ENCODE measurements at regions not wholly inside any gene's neighbourhood (a gene's known extent, or its start where the extent isn't known, plus 50 kb on each side); places are given as distances from the start of the nearest gene placed in this dataset.
"Not testable (repeated sequence)": the region's sequence is repeated elsewhere in the genome, so short reads cannot be mapped to it uniquely, and the experiment has no call there.

DNA sequence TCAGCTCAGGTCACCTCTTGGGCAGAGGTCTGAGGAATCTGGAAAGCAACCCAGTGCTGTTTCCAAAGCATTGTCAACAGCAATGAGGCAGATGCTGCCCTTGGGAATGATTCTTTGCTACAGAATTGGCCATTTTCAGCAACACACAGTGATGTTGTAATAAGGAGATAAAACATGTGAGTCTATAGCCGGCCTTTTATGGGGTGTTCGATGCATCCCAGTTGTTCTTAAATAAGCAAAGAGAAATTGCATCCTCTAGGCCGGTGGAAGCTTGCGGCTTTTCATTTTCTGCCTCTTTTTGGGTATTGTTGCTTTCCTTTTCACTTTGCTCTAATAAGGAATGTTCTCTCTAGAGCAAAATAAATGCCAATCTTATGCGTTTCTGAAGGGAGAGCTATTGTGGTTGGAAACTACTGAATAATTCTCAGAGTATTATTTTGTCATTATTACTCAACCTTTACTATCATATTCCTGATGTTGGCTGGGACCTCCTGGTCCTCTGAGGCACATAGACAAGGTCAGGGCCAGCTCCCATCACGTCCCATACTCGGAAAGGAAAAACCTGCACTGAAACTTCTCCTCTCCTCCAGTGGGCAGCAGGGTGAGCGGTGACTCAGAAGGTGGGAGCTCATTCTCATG, 214.2 kb downstream of the CDH26 start:
- no peak for FAIRE-seq

DNA sequence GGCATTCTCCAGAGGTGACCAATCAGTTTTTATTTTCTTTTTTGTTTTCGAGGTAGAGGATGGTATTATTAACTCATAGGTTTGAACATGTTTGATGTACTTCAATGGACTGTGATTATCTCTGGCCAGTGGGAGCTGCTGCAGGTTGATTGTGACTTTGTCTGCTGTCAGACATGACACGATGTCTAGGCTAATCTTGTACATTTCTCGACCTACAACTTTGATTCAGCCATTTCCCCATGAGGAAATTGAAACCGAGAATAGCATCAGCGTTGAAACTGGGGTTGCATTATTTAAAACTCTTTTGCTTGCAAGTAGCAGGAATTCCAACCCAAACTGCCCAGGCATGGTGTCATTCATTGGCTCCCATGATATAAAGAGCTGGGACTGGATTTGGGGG, 218.9 kb downstream of the CDH26 start:
- no peak for FAIRE-seq

DNA sequence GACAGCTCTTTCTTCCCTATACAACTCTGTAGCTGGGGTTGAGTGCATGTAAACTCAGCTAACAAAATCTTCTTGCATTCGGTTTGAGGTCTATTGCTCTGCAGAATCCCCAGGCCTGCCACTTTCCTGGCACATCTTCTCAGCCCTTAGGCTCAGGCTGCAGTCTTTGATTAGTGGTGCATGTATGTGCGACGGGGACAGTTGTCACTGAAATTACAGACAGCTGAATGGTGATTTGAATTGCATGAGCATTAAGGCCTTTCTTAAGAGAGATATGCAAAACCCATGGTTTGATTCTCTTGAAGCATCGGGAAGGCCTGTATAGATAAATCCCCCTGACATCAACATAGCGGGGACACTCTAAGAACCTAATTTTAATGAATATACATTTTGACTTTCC, 222.8 kb downstream of the CDH26 start:
- FAIRE-seq = no peak

DNA sequence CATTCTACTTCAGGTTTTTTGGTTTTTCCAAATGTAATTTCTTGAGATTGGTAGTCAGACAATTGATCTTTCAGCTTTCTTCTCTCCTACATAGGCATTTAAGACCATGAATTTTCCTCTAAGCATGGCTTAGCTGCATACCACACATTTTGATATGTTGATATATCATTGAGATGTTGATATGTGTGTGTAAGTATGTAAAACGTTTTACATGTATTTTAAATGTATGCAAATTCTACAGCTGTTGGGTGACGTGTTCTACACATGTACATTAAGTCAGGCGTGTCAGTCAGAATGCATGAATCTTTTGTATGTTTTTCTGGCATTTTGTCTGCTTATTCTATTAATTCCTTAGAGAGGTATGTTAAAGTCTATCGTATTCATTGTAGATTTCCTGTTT, 228.2 kb downstream of the CDH26 start:
- no peak for FAIRE-seq

GRCh38 chr20:60187683-60188082, 229.5 kb downstream of the CDH26 start:
- no peak for FAIRE-seq

GRCh38 chr20:60191014-60191413, 232.8 kb downstream of the CDH26 start:
- no peak for FAIRE-seq

DNA sequence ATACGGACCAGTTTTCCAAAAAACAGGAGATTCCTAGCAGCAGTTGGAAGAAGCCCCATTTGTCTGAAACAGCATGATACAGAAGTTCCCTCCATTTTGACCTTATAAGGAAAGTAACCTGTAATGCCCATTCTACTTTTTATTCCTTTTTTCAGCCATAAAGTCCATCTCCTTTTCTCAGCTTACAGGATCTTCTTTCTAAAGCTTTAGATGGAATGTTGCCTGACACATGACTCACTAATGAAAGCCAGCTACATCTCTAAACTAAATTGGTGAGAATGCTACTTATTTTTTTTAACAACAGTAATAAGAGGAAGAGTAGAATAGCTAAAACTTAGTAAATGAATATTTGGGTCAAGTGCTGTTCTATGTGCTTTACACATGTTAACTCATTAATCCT, 234.1 kb downstream of the CDH26 start:
- no peak for FAIRE-seq

DNA sequence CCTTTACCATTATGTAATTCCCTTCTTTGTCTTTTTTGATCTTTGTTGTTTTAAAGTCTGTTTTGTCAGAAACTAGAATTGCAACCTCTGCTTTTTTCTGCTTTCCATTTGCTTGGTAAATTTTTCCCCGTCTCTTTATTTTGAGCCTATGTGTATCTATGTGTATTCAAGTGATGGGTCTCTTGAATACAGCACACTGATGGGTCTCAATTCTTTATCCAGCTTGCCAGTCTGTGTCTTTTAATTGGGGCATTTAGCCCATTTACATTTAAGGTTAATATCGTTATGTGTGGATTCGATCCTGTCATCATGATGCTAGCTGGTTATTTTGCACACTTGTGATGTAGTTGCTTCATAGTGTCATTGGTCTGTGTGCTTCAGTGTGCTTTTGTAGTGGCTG, 240.9 kb downstream of the CDH26 start:
- not testable (repeated sequence) for FAIRE-seq

DNA sequence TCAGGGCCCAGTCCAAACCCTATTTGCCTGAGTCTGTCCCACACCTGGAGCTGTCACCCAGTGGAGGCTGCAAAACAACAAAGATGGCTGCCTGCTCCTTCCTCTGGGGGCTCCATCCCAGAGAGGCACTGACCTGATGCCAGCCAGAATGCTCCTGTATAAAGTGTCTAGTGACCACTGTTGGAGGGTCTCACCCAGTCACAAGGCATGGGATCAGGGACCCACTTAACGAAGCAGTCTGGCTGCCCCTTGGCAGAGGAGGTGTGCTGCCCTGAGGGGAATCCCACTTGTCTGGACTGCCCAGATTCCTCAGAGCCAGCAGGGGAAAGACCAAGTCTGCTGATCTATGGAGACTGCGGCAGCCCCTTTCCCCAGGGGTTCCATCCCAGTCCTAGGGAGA, 241.6 kb downstream of the CDH26 start:
- no peak for FAIRE-seq

GRCh38 chr20:60200305-60200918, 242.2 kb downstream of the CDH26 start:
- FAIRE-seq = no peak

- FAIRE-seq = no peak
Measured at GRCh38 chr20:60201198-60201835, 243.1 kb downstream of the CDH26 start.

GRCh38 chr20:60202046-60202445, 243.8 kb downstream of the CDH26 start:
- no peak for FAIRE-seq

GRCh38 chr20:60203451-60203850, 245.2 kb downstream of the CDH26 start:
- no peak for FAIRE-seq

- no peak for FAIRE-seq
Measured at GRCh38 chr20:60204601-60205000, 246.4 kb downstream of the CDH26 start.

DNA sequence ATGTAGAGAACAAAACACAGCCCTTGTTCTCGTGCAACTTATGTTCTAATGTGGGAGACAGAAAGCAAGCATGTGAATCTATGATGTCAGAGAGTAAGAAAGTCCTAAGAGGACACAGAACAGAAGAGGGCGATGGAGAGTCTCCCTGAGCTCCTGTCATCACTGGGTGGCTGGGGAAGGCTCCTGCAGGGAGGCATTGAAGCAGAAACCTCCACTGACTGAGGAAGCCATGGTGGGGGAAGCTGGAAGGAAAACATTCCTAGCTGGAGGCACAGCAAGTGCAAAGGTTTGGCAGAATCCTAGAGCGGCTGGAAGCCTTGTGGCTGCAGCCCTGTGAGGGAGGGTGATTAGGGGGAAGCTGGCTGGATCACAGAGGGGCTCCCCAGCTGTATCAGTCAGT, 248.0 kb downstream of the CDH26 start:
- no peak for FAIRE-seq

- no peak for FAIRE-seq
Measured at GRCh38 chr20:60209048-60209447, 250.8 kb downstream of the CDH26 start.

DNA sequence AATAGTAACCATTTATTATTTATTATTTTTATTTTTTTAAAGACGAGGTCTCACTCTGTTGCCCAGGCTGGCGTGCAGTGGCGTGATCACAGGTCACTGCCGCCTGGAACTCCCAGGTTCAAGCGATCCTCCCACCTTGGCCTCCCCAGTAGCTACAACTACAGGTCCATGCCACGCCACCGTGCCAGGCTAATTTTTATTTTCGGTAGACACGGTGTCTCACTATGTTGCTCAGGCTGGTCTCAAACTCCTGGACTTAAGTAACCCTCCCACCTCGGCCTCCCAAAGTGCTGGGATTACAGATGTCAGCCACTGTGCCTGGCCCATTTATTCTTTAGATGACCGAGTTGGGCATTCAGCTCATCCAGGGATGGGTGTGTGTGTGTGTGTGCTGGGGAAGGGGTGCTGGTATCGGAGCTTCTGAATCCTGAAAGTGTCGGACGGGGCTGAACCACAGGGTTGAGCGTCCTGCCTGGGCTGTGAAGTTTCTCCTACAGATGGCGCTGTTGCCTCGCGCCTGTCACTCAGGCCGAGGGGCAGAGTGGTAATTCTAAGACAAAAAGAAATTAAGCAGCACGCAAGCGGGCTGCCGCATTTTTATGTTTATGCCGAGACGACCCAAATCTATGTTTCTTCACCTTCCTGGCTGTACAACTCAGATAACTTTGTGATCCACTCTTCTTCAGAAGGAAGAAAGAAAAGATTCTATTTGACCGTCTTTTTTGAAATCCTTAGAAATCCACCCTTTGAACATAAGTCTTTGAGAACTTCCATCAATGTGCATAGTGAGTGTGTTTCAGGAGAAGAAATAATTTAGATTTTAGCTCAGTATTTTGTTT, 252.8 kb downstream of the CDH26 start:
- no peak for FAIRE-seq

GRCh38 chr20:60211618-60212463, 253.6 kb downstream of the CDH26 start:
- FAIRE-seq = no peak

DNA sequence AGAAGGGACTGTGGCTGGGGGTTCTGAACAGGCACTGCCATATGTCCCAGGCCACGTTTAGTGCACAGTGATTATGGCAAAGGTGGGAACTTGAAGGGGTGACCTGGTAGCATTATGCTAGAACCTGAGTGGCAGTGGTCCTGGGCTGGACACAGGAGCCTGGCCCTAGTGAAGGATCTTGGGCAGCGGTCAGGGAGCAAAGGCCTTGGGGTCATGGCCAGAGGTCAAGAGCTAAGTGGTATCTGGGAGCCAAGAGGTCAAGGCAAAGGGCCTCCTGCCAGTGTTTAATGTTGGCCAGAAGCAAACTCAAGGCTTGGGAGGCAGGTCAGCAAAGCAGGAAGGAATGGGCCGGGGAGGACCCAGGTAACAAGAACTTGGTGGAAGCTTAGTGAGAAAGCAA, 254.5 kb downstream of the CDH26 start:
- no peak for FAIRE-seq

GRCh38 chr20:60213126-60213893, 255.1 kb downstream of the CDH26 start:
- FAIRE-seq = no peak

DNA sequence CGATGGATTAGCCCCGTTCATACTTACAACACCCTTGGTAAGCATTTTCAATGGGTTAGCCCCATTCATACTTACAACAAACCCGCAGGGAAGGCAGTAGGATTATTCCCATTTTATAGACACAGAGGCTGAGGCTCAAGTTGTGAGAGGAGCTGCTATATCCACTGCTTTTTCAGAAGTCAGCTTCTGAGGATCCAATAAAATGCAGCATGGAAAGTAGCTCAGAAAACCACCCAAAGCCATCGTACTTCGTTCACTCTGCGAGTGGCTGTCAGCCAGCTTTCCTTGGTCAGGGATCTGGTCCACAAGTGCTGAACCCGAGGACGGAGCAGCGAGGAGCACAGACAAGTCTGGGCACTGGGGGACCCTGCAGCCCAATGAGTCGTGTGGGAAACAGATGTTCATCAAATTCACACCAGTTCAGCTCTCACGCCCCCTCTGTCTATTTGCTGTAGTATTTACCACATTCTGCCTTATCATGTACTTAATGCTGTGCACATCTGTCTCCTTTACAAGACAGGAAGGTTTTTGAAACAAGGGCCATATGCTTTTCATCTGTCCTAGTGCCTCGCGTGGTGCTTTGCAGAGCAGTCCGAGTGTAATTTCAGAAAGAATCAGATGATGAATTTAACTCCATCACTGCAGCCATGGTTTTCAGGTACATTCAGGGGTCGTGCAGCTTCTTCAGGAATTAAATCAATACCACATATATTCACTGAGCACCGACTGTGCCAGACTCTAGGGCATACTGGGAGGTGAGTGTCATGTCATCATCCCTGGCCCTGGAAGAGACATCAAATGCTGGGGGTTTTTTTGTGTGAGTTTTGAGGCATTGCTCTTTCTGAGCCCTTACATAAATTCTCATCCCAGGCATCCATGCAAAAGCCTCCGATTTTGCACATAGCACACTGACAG, 256.9 kb downstream of the CDH26 start:
- FAIRE-seq = no peak

All from G401.6 (cell line).